Spleen (tissue), 7 donors: ENCODE measurements at regions not wholly inside any gene's neighbourhood (a gene's known extent, or its start where the extent isn't known, plus 50 kb on each side); places are given as distances from the start of the nearest gene placed in this dataset.

Experiments used
- CTCF ChIP-seq, 11 experiments: fragments of 200-600 bp in 7 of 11; fragments of 450-650 bp in 4 of 11; sonication (generic) in 4 of 11; IDR thresholded peaks in 8 of 11; conservative IDR thresholded peaks in 3 of 11; 1 replicate in 7 of 11; 2 replicates in 4 of 11; pipeline versions ENCODE4 v1.4.0 to v1.8.0; 2016 to 2021; ENCODE audit warnings: antibody characterized with exemption in 11 of 11, inconsistent platforms in 4 of 11, mild to moderate bottlenecking in 1 of 11
- POLR2A ChIP-seq, 3 donors: fragments of 450-650 bp; IDR thresholded peaks; one replicate each; pipeline ENCODE4 v1.5.1; 2017; ENCODE audit warnings: antibody characterized with exemption in 3 of 3, mild to moderate bottlenecking in 1 of 3
- POLR2AphosphoS5 ChIP-seq, 3 donors: sonication (generic); formaldehyde crosslinking; IDR thresholded peaks; one replicate each; pipeline ENCODE4 v1.5.1; 2017; ENCODE audit warnings: antibody characterized with exemption in 3 of 3
- donor health status: DM: no; HTN: no; CAD: no; lungs with moderate emphysema.
- donor health status: DM: no; HTN: no; CAD: no.
- donor health status: DM: no; HTN: no; CAD: no.

DNA sequence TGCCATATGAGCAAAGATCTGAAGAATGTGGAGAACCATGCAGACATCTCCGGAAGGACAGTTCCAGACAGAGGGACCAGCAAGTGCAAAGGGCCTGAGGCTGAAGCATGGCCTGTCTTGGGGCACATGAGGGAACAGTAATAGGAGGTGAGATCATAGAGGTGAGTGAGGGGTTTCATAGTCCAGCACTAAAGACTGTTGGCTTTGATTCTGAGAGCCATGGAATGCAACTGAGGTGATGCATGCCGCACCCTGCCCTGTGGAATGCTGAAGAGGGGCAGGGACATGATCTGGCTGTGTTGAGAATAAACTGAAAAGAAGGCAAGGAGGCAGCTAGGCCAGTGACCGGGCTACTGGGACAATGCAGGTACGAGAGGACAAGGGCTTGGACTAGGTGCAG is 253.1 kb upstream of the KLF14 start:
- TF ChIP-seq POLR2AphosphoS5 (IDR thresholded peaks at IDR 0.05): peak in 1 of 3 donors; percentile 17
- no peak for TF ChIP-seq CTCF (IDR thresholded peaks at IDR 0.05 in 8 of 11, conservative IDR thresholded peaks at IDR 0.05 in 3 of 11)
- TF ChIP-seq POLR2A (IDR thresholded peaks at IDR 0.05): no peak
